Osteocyte (in vitro differentiated cells): ENCODE measurements at regions not wholly inside any gene's neighbourhood (a gene's known extent, or its start where the extent isn't known, plus 50 kb on each side); places are given as distances from the start of the nearest gene placed in this dataset.

ENCODE experiments used
- DNase-seq: peaks from one replicate; pipeline ENCODE4 v3.0.0; 2021; ENCODE audit warnings: mixed read lengths; ENCODE audit not compliant: unreplicated experiment; ENCODE audit errors: extremely low spot score
- H3K27ac Mint-ChIP-seq: one replicate; pipeline ENCODE4 v1.8.0; 2021; ENCODE audit warnings: mild to moderate bottlenecking, mixed read lengths; ENCODE audit not compliant: unreplicated experiment
- H3K27me3 Mint-ChIP-seq: one replicate; pipeline ENCODE4 v1.8.0; 2021; ENCODE audit warnings: mixed read lengths; ENCODE audit not compliant: unreplicated experiment
- H3K36me3 Mint-ChIP-seq: one replicate; pipeline ENCODE4 v1.8.0; 2021; ENCODE audit warnings: mixed read lengths; ENCODE audit not compliant: unreplicated experiment
- H3K4me1 Mint-ChIP-seq: one replicate; pipeline ENCODE4 v1.8.0; 2021; ENCODE audit warnings: mixed read lengths; ENCODE audit not compliant: unreplicated experiment
- H3K4me3 Mint-ChIP-seq: one replicate; pipeline ENCODE4 v1.8.0; 2021; ENCODE audit warnings: mild to moderate bottlenecking, moderate library complexity, mixed read lengths; ENCODE audit not compliant: unreplicated experiment
- H3K9me3 Mint-ChIP-seq: one replicate; pipeline ENCODE4 v1.8.0; 2021; ENCODE audit warnings: mixed read lengths; ENCODE audit not compliant: unreplicated experiment
- CTCF ChIP-seq: fragments of 200-600 bp; sonication (generic); IDR thresholded peaks from 2 replicates; pipeline ENCODE4 v1.5.0; 2021; ENCODE audit warnings: antibody characterized with exemption, mild to moderate bottlenecking, moderate library complexity

GRCh38 chr1:96253246-96254035, 468.1 kb upstream of the PTBP2 start:
- Mint-ChIP-seq H3K36me3 (no peaks in the 10 kb centered on the region), H3K4me1 (peaks cover 3% of the 10 kb centered on the region), H3K27me3 (peaks cover 12% of the 10 kb centered on the region), H3K9me3 (no peaks in the 10 kb centered on the region), H3K4me3 (no peak overlapping the region), H3K27ac (no peak overlapping the region)
- no peak for TF ChIP-seq CTCF
- DNase-seq: no peak

DNA sequence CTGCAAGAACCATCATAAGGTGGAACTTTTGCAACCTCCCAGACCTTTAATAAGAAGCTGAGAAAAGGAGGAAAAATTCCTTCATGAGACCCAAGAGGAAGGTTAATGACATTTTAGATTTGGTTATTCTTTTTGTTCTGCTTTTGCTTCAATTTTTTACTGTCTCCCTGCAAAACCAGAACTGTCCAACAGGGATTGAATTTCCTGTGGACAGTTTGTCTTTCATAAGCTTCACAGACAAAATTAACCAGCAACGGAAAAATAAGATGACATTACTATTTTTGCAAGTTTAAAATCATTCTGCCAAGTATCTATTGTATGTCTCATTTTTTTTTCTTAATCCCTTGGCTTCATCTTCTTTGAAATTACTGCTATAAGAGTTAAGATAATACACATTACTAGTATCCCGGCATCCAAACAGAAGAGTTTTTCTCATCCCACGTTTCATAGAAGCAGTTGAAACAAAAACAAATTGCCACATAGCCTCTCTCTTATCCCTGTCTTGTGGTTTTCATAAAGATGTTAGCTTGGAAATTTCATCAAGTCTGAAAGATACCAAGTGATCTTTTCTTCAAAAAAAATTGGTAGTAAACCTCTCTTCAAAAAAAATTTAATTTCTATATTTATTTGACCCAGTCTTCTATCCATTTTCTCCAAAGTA, 465.3 kb upstream of the PTBP2 start:
- H3K4me1 Mint-ChIP-seq: peaks cover 3% of the 10 kb centered on the region
- H3K4me3 Mint-ChIP-seq: no peak overlapping the region
- no peak for DNase-seq
- H3K36me3 Mint-ChIP-seq: no peaks in the 10 kb centered on the region
- no peak overlapping the region for H3K27ac Mint-ChIP-seq
- peaks cover 8% of the 10 kb centered on the region for H3K9me3 Mint-ChIP-seq
- peaks cover 12% of the 10 kb centered on the region for H3K27me3 Mint-ChIP-seq
- TF ChIP-seq CTCF: no peak

- Mint-ChIP-seq H3K4me3 (no peak overlapping the region), H3K27me3 (peaks cover 12% of the 10 kb centered on the region), H3K4me1 (peaks cover 3% of the 10 kb centered on the region), H3K27ac (no peak overlapping the region), H3K36me3 (no peaks in the 10 kb centered on the region), H3K9me3 (peaks cover 12% of the 10 kb centered on the region)
- no peak for DNase-seq
- TF ChIP-seq CTCF: no peak
Observed at GRCh38 chr1:96259399-96259798, 462.2 kb upstream of the PTBP2 start.

- no peak overlapping the region for H3K4me3 Mint-ChIP-seq
Observed at GRCh38 chr1:96281491-96281890, 440.1 kb upstream of the PTBP2 start.

More at GRCh38 chr1:96281491-96281890, 440.1 kb upstream of the PTBP2 start:
- TF ChIP-seq CTCF: no peak
- H3K27me3 Mint-ChIP-seq: no peaks in the 10 kb centered on the region
- peaks cover 13% of the 10 kb centered on the region for H3K36me3 Mint-ChIP-seq
- peaks cover 3% of the 10 kb centered on the region for H3K4me1 Mint-ChIP-seq
- DNase-seq: no peak
- H3K9me3 Mint-ChIP-seq: peaks cover 23% of the 10 kb centered on the region
- no peak overlapping the region for H3K27ac Mint-ChIP-seq
